Astrocyte of the cerebellum (primary cell): ENCODE measurements at regions not wholly inside any gene's neighbourhood (a gene's known extent, or its start where the extent isn't known, plus 50 kb on each side); places are given as distances from the start of the nearest gene placed in this dataset.

Experiments
- DNase-seq: peaks from one replicate; pipeline ENCODE4 v3.0.0-alpha.2; 2011; ENCODE audit warnings: low read depth
- H3K4me3 ChIP-seq: 2 replicates; pipeline ENCODE4 v1.5.1; 2011; ENCODE audit warnings: mild to moderate bottlenecking, low read depth, low read length, moderate library complexity
- CTCF ChIP-seq: IDR thresholded peaks from 2 replicates; pipeline ENCODE4 v1.5.1; 2012; ENCODE audit warnings: low read length, low read depth, moderate library complexity, mild to moderate bottlenecking; ENCODE audit errors: missing control alignments
- in situ Hi-C: cut with HindIII; loops from 2 replicates; pipeline ENCODE4 v1.10.0; 2017; ENCODE audit warnings: low sequenced_read_pairs

GRCh38 chr2:66866331-66867062, 431.6 kb downstream of the MEIS1 start:
- no peak for TF ChIP-seq CTCF
- in situ Hi-C loops: loop anchor here (25.0 kb wide), 1 partner anchor 429 kb away; the partner anchor contains the start of gene MEIS1
- DNase-seq: no peak
- H3K4me3 ChIP-seq: no peak overlapping the region

- DNase-seq: no peak
- in situ Hi-C loops: loop anchor here (25.0 kb wide), 1 partner anchor 430 kb away; the partner anchor contains the start of gene MEIS1
- H3K4me3 ChIP-seq: no peak overlapping the region
- no peak for TF ChIP-seq CTCF
These were observed 432.1 kb downstream of the MEIS1 start for GRCh38 chr2:66867063-66867441.

- DNase-seq: no peak
- in situ Hi-C loops: loop anchor here (25.0 kb wide), 1 partner anchor 432 kb away; the partner anchor contains the start of gene MEIS1
- TF ChIP-seq CTCF: no peak
These were observed 434.2 kb downstream of the MEIS1 start for GRCh38 chr2:66869076-66869475.

GRCh38 chr2:66872081-66872985, 437.4 kb downstream of the MEIS1 start:
- DNase-seq: no peak
- TF ChIP-seq CTCF: no peak
- no peak overlapping the region for H3K4me3 ChIP-seq
- in situ Hi-C loops: loop anchor here (25.0 kb wide), 1 partner anchor 435 kb away; the partner anchor contains the start of gene MEIS1

More at GRCh38 chr2:66869076-66869475, 434.2 kb downstream of the MEIS1 start:
- no peak overlapping the region for H3K4me3 ChIP-seq

GRCh38 chr2:66872986-66873754, 438.2 kb downstream of the MEIS1 start:
- in situ Hi-C loops: loop anchor here (25.0 kb wide), 1 partner anchor 436 kb away; the partner anchor contains the start of gene MEIS1
- TF ChIP-seq CTCF: no peak
- no peak for DNase-seq
- no peak overlapping the region for H3K4me3 ChIP-seq

GRCh38 chr2:66874411-66874810, 439.5 kb downstream of the MEIS1 start:
- DNase-seq: no peak
- no peak for TF ChIP-seq CTCF
- H3K4me3 ChIP-seq: no peak overlapping the region
- in situ Hi-C loops: loop anchor here (25.0 kb wide), 1 partner anchor 437 kb away; the partner anchor contains the start of gene MEIS1
